Neural progenitor cell (in vitro differentiated cells): ENCODE measurements at regions not wholly inside any gene's neighbourhood (a gene's known extent, or its start where the extent isn't known, plus 50 kb on each side); places are given as distances from the start of the nearest gene placed in this dataset.

Experiments
- CTCF ChIP-seq: fragments of 200-600 bp; sonication (generic); IDR thresholded peaks from 2 replicates; pipeline ENCODE4 v1.5.1; 2017; ENCODE audit warnings: antibody characterized with exemption, mild to moderate bottlenecking
- EZH2 ChIP-seq: fragments of 200-600 bp; sonication (generic); IDR thresholded peaks from 2 replicates; pipeline ENCODE4 v1.6.1; 2017; ENCODE audit warnings: antibody characterized with exemption, mild to moderate bottlenecking, moderate library complexity

DNA sequence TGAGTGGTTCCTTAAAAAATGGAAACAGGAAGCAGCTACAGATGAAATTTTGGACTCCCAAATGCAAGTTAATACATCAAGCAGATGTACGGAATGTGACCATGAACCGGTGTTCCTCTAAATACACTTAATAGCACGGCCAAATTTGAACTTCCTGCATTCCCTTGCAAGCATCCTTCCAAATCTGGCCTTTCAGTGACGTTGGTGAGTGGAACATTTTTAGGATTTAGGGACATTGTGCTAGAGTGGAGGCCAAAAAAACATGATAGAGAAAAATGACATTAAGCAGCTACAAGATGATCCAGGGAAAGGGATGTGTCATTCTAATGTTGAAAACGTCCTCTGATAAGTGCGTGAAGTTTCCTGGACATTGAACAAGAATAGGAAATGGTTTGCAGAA, 62.1 kb downstream of the CTAGE1 start:
- TF ChIP-seq CTCF (no peak), EZH2 (no peak)
